Keratinocyte (primary cell): ENCODE measurements at regions not wholly inside any gene's neighbourhood (a gene's known extent, or its start where the extent isn't known, plus 50 kb on each side); places are given as distances from the start of the nearest gene placed in this dataset.

ENCODE experiments used
- CTCF ChIP-seq, 3 experiments: IDR thresholded peaks in 1 of 3; conservative IDR thresholded peaks in 1 of 3; optimal IDR thresholded peaks in 1 of 3; 2 replicates in 2 of 3; 3 replicates in 1 of 3; pipeline versions ENCODE3 to v1.5.1; 2011; ENCODE audit warnings: low read length in 3 of 3, mild to moderate bottlenecking in 3 of 3, moderate library complexity in 2 of 3, control low read depth in 1 of 3, inconsistent platforms in 1 of 3; ENCODE audit not compliant: insufficient read depth in 2 of 3; ENCODE audit errors: extremely low read depth in 1 of 3
- EZH2 ChIP-seq: IDR thresholded peaks from one replicate; pipeline ENCODE4 v1.6.1; 2012; ENCODE audit warnings: inconsistent platforms, mild to moderate bottlenecking, low read length, moderate library complexity

DNA sequence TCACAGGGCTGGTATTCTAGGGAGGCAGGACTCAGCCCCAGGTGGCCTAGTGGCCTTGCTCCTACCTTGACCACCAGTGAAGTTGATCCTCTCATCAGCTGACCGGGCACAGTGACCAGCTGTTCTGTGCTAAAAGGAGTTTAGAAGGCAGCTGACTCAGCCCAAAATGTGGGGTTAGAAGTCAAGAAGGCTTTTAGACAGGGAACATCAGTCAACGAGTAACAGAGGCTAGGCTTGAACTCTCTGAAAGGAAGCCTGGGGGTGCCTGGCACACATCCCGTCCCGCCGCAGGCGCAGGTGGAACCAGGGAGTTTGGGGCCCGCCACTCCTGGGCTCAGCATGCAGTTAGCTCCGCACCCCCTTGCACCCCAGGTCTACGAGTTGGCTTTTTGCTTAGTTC is 114.9 kb upstream of the SLC45A1 start:
- TF ChIP-seq CTCF (optimal IDR thresholded peaks at IDR 0.05 in 1 of 3, IDR thresholded peaks at IDR 0.05 in 1 of 3, conservative IDR thresholded peaks at IDR 0.05 in 1 of 3; ENCODE audit: extremely low read depth in 1 of 3, insufficient read depth in 2 of 3, low read length in 3 of 3) (no peak), EZH2 (no peak)
